HK-2 (cell line): ENCODE measurements at regions not wholly inside any gene's neighbourhood (a gene's known extent, or its start where the extent isn't known, plus 50 kb on each side); places are given as distances from the start of the nearest gene placed in this dataset.
"Not testable (repeated sequence)": the region's sequence is repeated elsewhere in the genome, so short reads cannot be mapped to it uniquely, and the experiment has no call there.

ENCODE experiments used
- DNase-seq: peaks from one replicate; pipeline ENCODE4 v3.0.0-alpha.2; 2018; ENCODE audit not compliant: unreplicated experiment

GRCh38 chr11:37322333-37323194 lies 724.5 kb upstream of the RAG2 start:
- DNase-seq, result no peak

GRCh38 chr11:37320921-37321320 lies 722.9 kb upstream of the RAG2 start:
- no peak for DNase-seq

- no peak for DNase-seq
Measured at GRCh38 chr11:37317803-37318202, 719.8 kb upstream of the RAG2 start.

- DNase-seq, result no peak
Measured at GRCh38 chr11:37313266-37313665, 715.2 kb upstream of the RAG2 start.

- DNase-seq, result no peak
Measured at GRCh38 chr11:37306563-37306962, 708.5 kb upstream of the RAG2 start.

GRCh38 chr11:37301405-37301804 lies 703.4 kb upstream of the RAG2 start:
- not testable (repeated sequence) for DNase-seq

GRCh38 chr11:37298173-37298572 lies 700.1 kb upstream of the RAG2 start:
- no peak for DNase-seq

- DNase-seq, result no peak
Measured at GRCh38 chr11:37286890-37287289, 688.9 kb upstream of the RAG2 start.

- no peak for DNase-seq
Measured at GRCh38 chr11:37282367-37282766, 684.3 kb upstream of the RAG2 start.

- DNase-seq, result no peak
Measured at GRCh38 chr11:37280200-37280599, 682.2 kb upstream of the RAG2 start.

GRCh38 chr11:37277896-37278465 lies 679.9 kb upstream of the RAG2 start:
- no peak for DNase-seq

- no peak for DNase-seq
Measured at GRCh38 chr11:37264783-37265182, 666.7 kb upstream of the RAG2 start.

GRCh38 chr11:37264060-37264459 lies 666.0 kb upstream of the RAG2 start:
- DNase-seq, result no peak

- DNase-seq, result not testable (repeated sequence)
Measured at GRCh38 chr11:37263467-37263866, 665.4 kb upstream of the RAG2 start.

GRCh38 chr11:37259734-37260133 lies 661.7 kb upstream of the RAG2 start:
- no peak for DNase-seq

- DNase-seq, result no peak
Measured at GRCh38 chr11:37248145-37248544, 650.1 kb upstream of the RAG2 start.

GRCh38 chr11:37246092-37246491 lies 648.1 kb upstream of the RAG2 start:
- not testable (repeated sequence) for DNase-seq

GRCh38 chr11:37230865-37231264 lies 632.8 kb upstream of the RAG2 start:
- DNase-seq, result no peak

- no peak for DNase-seq
Measured at GRCh38 chr11:37223962-37224361, 625.9 kb upstream of the RAG2 start.

- no peak for DNase-seq
Measured at GRCh38 chr11:37203006-37203405, 605.0 kb upstream of the RAG2 start.

GRCh38 chr11:37199082-37199481 lies 601.0 kb upstream of the RAG2 start:
- DNase-seq, result no peak

GRCh38 chr11:37184326-37184725 lies 586.3 kb upstream of the RAG2 start:
- no peak for DNase-seq

GRCh38 chr11:37182031-37182430 lies 584.0 kb upstream of the RAG2 start:
- no peak for DNase-seq
